Testis (tissue), 2 donors: ENCODE measurements at regions not wholly inside any gene's neighbourhood (a gene's known extent, or its start where the extent isn't known, plus 50 kb on each side); places are given as distances from the start of the nearest gene placed in this dataset.

ENCODE experiments used
- DNase-seq: peaks from one replicate; pipeline ENCODE4 v3.0.0-alpha.2; 2019
- H3K27ac ChIP-seq, 2 donors: fragments of 200-600 bp; sonication (generic); one replicate each; pipeline ENCODE4 v1.5.1; 2019
- H3K27me3 ChIP-seq: fragments of 200-600 bp; sonication (generic); one replicate; pipeline ENCODE4 v1.5.1; 2019
- H3K36me3 ChIP-seq: fragments of 200-600 bp; sonication (generic); one replicate; pipeline ENCODE4 v1.5.1; 2017; ENCODE audit warnings: low read depth; ENCODE audit errors: missing control alignments
- H3K4me1 ChIP-seq: fragments of 200-600 bp; sonication (generic); one replicate; pipeline ENCODE4 v1.5.1; 2019
- H3K4me3 ChIP-seq, 2 donors: fragments of 200-600 bp; sonication (generic); one replicate each; pipeline ENCODE4 v1.5.1; 2017 to 2019
- H3K9me3 ChIP-seq: fragments of 200-600 bp; sonication (generic); one replicate; pipeline ENCODE4 v1.5.1; 2017
- POLR2A ChIP-seq: fragments of 450-650 bp; IDR thresholded peaks from one replicate; pipeline ENCODE4 v1.6.1; 2017; ENCODE audit warnings: antibody characterized with exemption, mild to moderate bottlenecking, moderate library complexity
- WGBS, 2 donors: methylation state at CpG; one replicate each; pipeline ENCODE4 v1.1.5; 2018; 5-methylcytosine and 5-hydroxymethylcytosine counted together
- intact Hi-C: fragments of 100-400 bp; cut with DNase I; formaldehyde crosslinking; loops from one replicate; pipeline ENCODE4 v1.15.1; 2023; ENCODE audit warnings: low total_unique reads
- TF ChIP-seq, protein P1 (sequence below), 3 experiments: fragments of 450-650 bp in 2 of 3; fragments of 200-600 bp in 1 of 3; sonication (generic) in 1 of 3; IDR thresholded peaks; one replicate each; pipeline ENCODE4 v1.5.1; 2016 to 2019; ENCODE audit warnings: antibody characterized with exemption in 3 of 3, mild to moderate bottlenecking in 2 of 3, moderate library complexity in 1 of 3

- no peaks in the 10 kb centered on the region for H3K36me3 ChIP-seq
- no peak for DNase-seq
- no peaks in the 10 kb centered on the region for H3K27me3 ChIP-seq
- intact Hi-C loops = no loop called here
- H3K4me1 ChIP-seq = no peaks in the 10 kb centered on the region
- H3K9me3 ChIP-seq = no peaks in the 10 kb centered on the region
- H3K27ac ChIP-seq = no peak overlapping the region
- H3K4me3 ChIP-seq = no peak overlapping the region
- TF ChIP-seq, protein P1, sequence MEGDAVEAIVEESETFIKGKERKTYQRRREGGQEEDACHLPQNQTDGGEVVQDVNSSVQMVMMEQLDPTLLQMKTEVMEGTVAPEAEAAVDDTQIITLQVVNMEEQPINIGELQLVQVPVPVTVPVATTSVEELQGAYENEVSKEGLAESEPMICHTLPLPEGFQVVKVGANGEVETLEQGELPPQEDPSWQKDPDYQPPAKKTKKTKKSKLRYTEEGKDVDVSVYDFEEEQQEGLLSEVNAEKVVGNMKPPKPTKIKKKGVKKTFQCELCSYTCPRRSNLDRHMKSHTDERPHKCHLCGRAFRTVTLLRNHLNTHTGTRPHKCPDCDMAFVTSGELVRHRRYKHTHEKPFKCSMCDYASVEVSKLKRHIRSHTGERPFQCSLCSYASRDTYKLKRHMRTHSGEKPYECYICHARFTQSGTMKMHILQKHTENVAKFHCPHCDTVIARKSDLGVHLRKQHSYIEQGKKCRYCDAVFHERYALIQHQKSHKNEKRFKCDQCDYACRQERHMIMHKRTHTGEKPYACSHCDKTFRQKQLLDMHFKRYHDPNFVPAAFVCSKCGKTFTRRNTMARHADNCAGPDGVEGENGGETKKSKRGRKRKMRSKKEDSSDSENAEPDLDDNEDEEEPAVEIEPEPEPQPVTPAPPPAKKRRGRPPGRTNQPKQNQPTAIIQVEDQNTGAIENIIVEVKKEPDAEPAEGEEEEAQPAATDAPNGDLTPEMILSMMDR (IDR thresholded peaks at IDR 0.05) = no peak
- TF ChIP-seq POLR2A = no peak
These were observed 784.5 kb upstream of the ZWINT start for GRCh38 chr10:57145548-57145947.

- WGBS, 2 donors = 27 to 38% methylated on average over 7 of the region's 7 CpGs
- DNase-seq = no peak
These were observed 782.0 kb upstream of the ZWINT start for GRCh38 chr10:57142925-57143576.

DNA sequence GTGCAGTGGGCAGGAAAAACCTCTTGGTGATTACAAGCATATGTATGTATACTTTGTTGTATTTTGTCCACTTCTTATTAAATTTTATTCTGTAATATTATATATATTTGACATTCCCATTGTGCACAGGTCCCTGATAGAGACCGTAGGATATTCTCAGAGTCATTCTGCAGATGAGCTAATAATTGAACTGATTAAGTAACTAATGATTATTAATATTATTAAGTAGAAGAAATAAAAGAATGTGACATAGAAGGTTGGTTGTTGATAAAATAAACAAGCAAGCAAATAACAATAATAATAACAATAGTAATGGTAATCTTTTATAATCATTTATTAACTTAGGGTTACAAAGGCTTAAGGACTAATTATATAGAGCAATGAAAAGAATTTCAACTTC is 780.6 kb upstream of the ZWINT start:
- TF ChIP-seq, protein P1 (IDR thresholded peaks at IDR 0.05) = no peak
- no peak for TF ChIP-seq POLR2A
- Histone ChIP-seq H3K27me3 (no peaks in the 10 kb centered on the region), H3K4me3 (no peak overlapping the region), H3K9me3 (no peaks in the 10 kb centered on the region), H3K4me1 (no peaks in the 10 kb centered on the region), H3K36me3 (no peaks in the 10 kb centered on the region), H3K27ac (no peak overlapping the region)
- intact Hi-C loops = no loop called here
- WGBS, 2 donors = 88 to 91% methylated on average over 1 of the region's 1 CpG
- DNase-seq = no peak

More at GRCh38 chr10:57142925-57143576, 782.0 kb upstream of the ZWINT start:
- H3K9me3 ChIP-seq = no peaks in the 10 kb centered on the region
- H3K27ac ChIP-seq = no peak overlapping the region
- no peak overlapping the region for H3K4me3 ChIP-seq
- intact Hi-C loops = no loop called here
- no peak for TF ChIP-seq POLR2A
- TF ChIP-seq, protein P1 (IDR thresholded peaks at IDR 0.05) = no peak
- H3K4me1 ChIP-seq = no peaks in the 10 kb centered on the region
- H3K27me3 ChIP-seq = no peaks in the 10 kb centered on the region
- no peaks in the 10 kb centered on the region for H3K36me3 ChIP-seq

- H3K4me1 ChIP-seq = no peaks in the 10 kb centered on the region
- no peak overlapping the region for H3K27ac ChIP-seq
- H3K36me3 ChIP-seq = no peaks in the 10 kb centered on the region
- no peaks in the 10 kb centered on the region for H3K27me3 ChIP-seq
- WGBS, 2 donors = 36 to 54% methylated on average over 1 of the region's 1 CpG
- no peaks in the 10 kb centered on the region for H3K9me3 ChIP-seq
- no peak for DNase-seq
- H3K4me3 ChIP-seq = no peak overlapping the region
- TF ChIP-seq, protein P1 (IDR thresholded peaks at IDR 0.05) = no peak
- no peak for TF ChIP-seq POLR2A
- intact Hi-C loops = no loop called here
These were observed 758.6 kb upstream of the ZWINT start for GRCh38 chr10:57119684-57120083.

DNA sequence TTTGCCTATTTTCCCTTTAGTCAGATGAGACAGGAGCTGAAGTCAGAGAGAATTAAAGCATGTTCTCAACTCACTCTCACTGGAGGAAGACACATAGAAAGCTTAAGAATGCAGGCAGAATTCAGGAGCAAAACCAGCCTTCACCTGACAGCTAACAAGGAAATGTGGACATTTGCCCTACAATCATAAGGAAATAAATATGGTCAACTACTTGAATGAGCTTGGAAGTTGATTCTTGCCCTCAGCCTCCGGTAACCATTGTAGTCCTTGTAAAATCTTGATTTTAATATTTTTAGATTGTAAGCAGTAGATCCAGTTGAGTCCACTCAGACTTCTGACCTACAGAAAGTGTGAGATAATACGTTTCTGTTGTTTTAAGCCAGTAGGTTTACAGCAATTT is 752.5 kb upstream of the ZWINT start:
- intact Hi-C loops = no loop called here
- no peaks in the 10 kb centered on the region for H3K9me3 ChIP-seq
- no peak for DNase-seq
- no peak for TF ChIP-seq POLR2A
- TF ChIP-seq, protein P1 (IDR thresholded peaks at IDR 0.05) = no peak
- no peaks in the 10 kb centered on the region for H3K27me3 ChIP-seq
- H3K36me3 ChIP-seq = no peaks in the 10 kb centered on the region
- 92 to 96% methylated on average over 2 of the region's 2 CpGs for WGBS, 2 donors
- no peak overlapping the region for H3K27ac ChIP-seq
- no peak overlapping the region for H3K4me3 ChIP-seq
- no peaks in the 10 kb centered on the region for H3K4me1 ChIP-seq
